SK-N-SH (cell line): ENCODE measurements at regions not wholly inside any gene's neighbourhood (a gene's known extent, or its start where the extent isn't known, plus 50 kb on each side); places are given as distances from the start of the nearest gene placed in this dataset.

Source experiments
- CTCF ChIA-PET: fragments of 300-600, 350-600 bp; formaldehyde crosslinking; extraction: SDS; loops from one replicate; lab custom pipeline; 2021; lab: Yijun Ruan, JAX
- POLR2A ChIA-PET: fragments of 350-600 bp; sonication (Branson Sonifier 250); formaldehyde crosslinking; extraction: SDS; loops from one replicate; lab custom pipeline; 2020; ENCODE audit warnings: antibody characterized with exemption, inconsistent platforms; lab: Yijun Ruan, JAX
- DNase-seq: peaks from one replicate; pipeline ENCODE4 v3.0.0; 2012
- H2AFZ ChIP-seq: fragments of 200-600 bp; sonication (generic); 2 replicates; pipeline ENCODE4 v1.8.1; 2016; ENCODE audit warnings: antibody characterized with exemption, mild to moderate bottlenecking, low read depth
- H3F3A ChIP-seq: fragments of 200-600 bp; sonication (generic); replicated peaks from 2 replicates; pipeline ENCODE3; 2016; ENCODE audit warnings: antibody characterized with exemption, mild to moderate bottlenecking; ENCODE audit not compliant: insufficient read depth
- H3K27ac ChIP-seq, 2 experiments: fragments of 200-500 bp in 1 of 2; fragments of 200-600 bp in 1 of 2; sonication (Bioruptor generic) in 1 of 2; sonication (generic), shearing (Covaris generic) in 1 of 2; 2 replicates each; pipeline versions ENCODE4 v1.5.1 to v1.6.1; 2014 to 2016; ENCODE audit warnings: low read depth in 2 of 2, inconsistent platforms in 1 of 2, low read length in 1 of 2, mild to moderate bottlenecking in 1 of 2, mixed read lengths in 1 of 2
- H3K27me3 ChIP-seq: fragments of 200-600 bp; sonication (generic), shearing (Covaris generic); 2 replicates; pipeline ENCODE4 v1.6.1; 2016; ENCODE audit warnings: mixed run types; ENCODE audit not compliant: insufficient read depth
- H3K36me3 ChIP-seq, 2 experiments: fragments of 200-500 bp in 1 of 2; fragments of 200-600 bp in 1 of 2; sonication (Bioruptor generic) in 1 of 2; sonication (generic) in 1 of 2; replicated peaks in 1 of 2; 2 replicates each; pipeline versions ENCODE3 to v1.5.1; 2014 to 2016; ENCODE audit warnings: low read length in 1 of 2, mild to moderate bottlenecking in 1 of 2; ENCODE audit not compliant: insufficient read depth in 2 of 2, control insufficient read depth in 1 of 2
- H3K4me1 ChIP-seq, 2 experiments: fragments of 200-500 bp in 1 of 2; fragments of 200-600 bp in 1 of 2; sonication (Bioruptor generic) in 1 of 2; sonication (generic), shearing (Covaris generic) in 1 of 2; 2 replicates each; pipeline versions ENCODE4 v1.5.1 to v1.6.1; 2014 to 2016; ENCODE audit warnings: low read depth in 1 of 2, low read length in 1 of 2, mixed run types in 1 of 2; ENCODE audit not compliant: insufficient read depth in 2 of 2, control insufficient read depth in 1 of 2
- H3K4me2 ChIP-seq: fragments of 200-600 bp; sonication (generic), shearing (Covaris generic); 2 replicates; pipeline ENCODE4 v1.6.1; 2017; ENCODE audit warnings: mixed run types
- H3K4me3 ChIP-seq, 2 experiments: fragments of 200-500 bp in 1 of 2; fragments of 200-600 bp in 1 of 2; sonication (Bioruptor generic) in 1 of 2; sonication (generic), shearing (Covaris generic) in 1 of 2; 2 replicates each; pipeline versions ENCODE4 v1.5.1 to v1.8.1; 2014 to 2016; ENCODE audit warnings: low read depth in 2 of 2, inconsistent platforms in 1 of 2, low read length in 1 of 2, mild to moderate bottlenecking in 1 of 2, mixed read lengths in 1 of 2, moderate library complexity in 1 of 2
- H3K79me2 ChIP-seq: fragments of 200-600 bp; sonication (generic); 2 replicates; pipeline ENCODE4 v1.8.1; 2017; ENCODE audit warnings: mild to moderate bottlenecking; ENCODE audit not compliant: insufficient read depth
- H3K9ac ChIP-seq: fragments of 200-600 bp; sonication (generic); 2 replicates; pipeline ENCODE4 v1.6.1; 2017; ENCODE audit warnings: mixed run types
- H3K9me2 ChIP-seq: fragments of 200-600 bp; sonication (generic); 2 replicates; pipeline ENCODE4 v1.6.1; 2017; ENCODE audit warnings: mixed run types
- H3K9me3 ChIP-seq: fragments of 200-600 bp; sonication (generic); 2 replicates; pipeline ENCODE4 v1.6.1; 2017; ENCODE audit warnings: mixed run types, mild to moderate bottlenecking, moderate library complexity
- H4K20me1 ChIP-seq: fragments of 200-600 bp; sonication (generic); 2 replicates; pipeline ENCODE4 v1.6.1; 2017; ENCODE audit warnings: mild to moderate bottlenecking, mixed run types; ENCODE audit not compliant: insufficient read depth
- CTCF ChIP-seq: fragments of 200-600 bp; sonication (generic); IDR thresholded peaks from 2 replicates; pipeline ENCODE4 v1.6.1; 2017; ENCODE audit warnings: antibody characterized with exemption, mild to moderate bottlenecking, moderate library complexity
- EP300 ChIP-seq, 2 experiments: IDR thresholded peaks; 2 replicates each; pipeline versions ENCODE4 v1.4.0 to v1.6.1; 2012; ENCODE audit warnings: borderline replicate concordance in 1 of 2, low read depth in 1 of 2, low read length in 1 of 2
- FOSL2 ChIP-seq: IDR thresholded peaks from 2 replicates; pipeline ENCODE4 v1.4.0; 2012; ENCODE audit warnings: low read depth, mild to moderate bottlenecking, moderate library complexity, borderline replicate concordance
- FOXJ3 ChIP-seq: sonication (generic); formaldehyde crosslinking; IDR thresholded peaks from 2 replicates; pipeline ENCODE4 v1.5.1; 2020; ENCODE audit warnings: mild to moderate bottlenecking, missing genetic modification reagents
- GATA2 ChIP-seq: sonication (generic); formaldehyde crosslinking; IDR thresholded peaks from 2 replicates; pipeline ENCODE4 v1.5.0; 2020; ENCODE audit warnings: mild to moderate bottlenecking, missing genetic modification reagents
- JUND ChIP-seq: IDR thresholded peaks from 2 replicates; pipeline ENCODE4 v1.4.0; 2012
- MXI1 ChIP-seq: IDR thresholded peaks from 2 replicates; pipeline ENCODE4 v1.6.1; 2012; ENCODE audit warnings: mild to moderate bottlenecking, low read depth, low read length, improper control_type of control experiment
- NFIC ChIP-seq: IDR thresholded peaks from 2 replicates; pipeline ENCODE4 v1.4.0; 2012; ENCODE audit warnings: borderline replicate concordance
- NRF1 ChIP-seq: IDR thresholded peaks from 2 replicates; pipeline ENCODE4 v1.6.1; 2012; ENCODE audit warnings: low read depth, mild to moderate bottlenecking, low read length
- RAD21 ChIP-seq: IDR thresholded peaks from 2 replicates; pipeline ENCODE4 v1.6.1; 2012; ENCODE audit warnings: mild to moderate bottlenecking, low read length
- RXRA ChIP-seq: IDR thresholded peaks from 2 replicates; pipeline ENCODE4 v1.4.0; 2012; ENCODE audit warnings: low read depth, mild to moderate bottlenecking, borderline replicate concordance
- ZBTB33 ChIP-seq: IDR thresholded peaks from 2 replicates; pipeline ENCODE4 v1.4.0; 2012; ENCODE audit warnings: low read depth, borderline replicate concordance
- whole genome bisulfite sequencing: methylation state at CpG from one replicate; pipeline ENCODE4 v1.1.6; 2017; ENCODE audit warnings: low lambda C conversion rate; 5-methylcytosine and 5-hydroxymethylcytosine counted together

GRCh38 chr4:107203733-107204132 lies 167.6 kb upstream of the DKK2 start:
- H3K9me2 ChIP-seq = no peaks in the 10 kb centered on the region
- peaks cover 0 to 3% of the 10 kb centered on the region in 2 experiments; a peak in 2 of 4 replicates for H3K4me1 ChIP-seq
- H3K27me3 ChIP-seq = no peaks in the 10 kb centered on the region
- no peaks in the 10 kb centered on the region for H3F3A ChIP-seq
- H3K9ac ChIP-seq = no peak overlapping the region
- no peak for DNase-seq
- TF ChIP-seq ZBTB33 = no peak
- TF ChIP-seq FOXJ3 (CRISPR knock-in tag) = no peak
- TF ChIP-seq NRF1 = no peak
- TF ChIP-seq RXRA = no peak
- H3K4me3 ChIP-seq = no peak overlapping the region
- no peaks in the 10 kb centered on the region for H3K36me3 ChIP-seq
- ChIA-PET POLR2A (no interaction called here), CTCF (interaction anchor here (1.4 to 1.5 kb wide), 2 partner anchors 21 to 169 kb away, joined by 4 to 6 read pairs; no protein-coding TSS in a partner anchor)
- H2AFZ ChIP-seq = no peak overlapping the region
- no peaks in the 10 kb centered on the region for H3K9me3 ChIP-seq
- no peak overlapping the region; a peak in 1 of 4 replicates for H3K27ac ChIP-seq
- H3K4me2 ChIP-seq = no peak overlapping the region
- WGBS = 98% methylated on average over 8 of the region's 8 CpGs
- no peaks in the 10 kb centered on the region for H3K79me2 ChIP-seq
- H4K20me1 ChIP-seq = no peaks in the 10 kb centered on the region

- Histone ChIP-seq H3K36me3 (no peaks in the 10 kb centered on the region), H3K9me2 (no peaks in the 10 kb centered on the region), H3K79me2 (no peaks in the 10 kb centered on the region), H3F3A (no peaks in the 10 kb centered on the region), H4K20me1 (no peaks in the 10 kb centered on the region), H2AFZ (no peak overlapping the region), H3K27me3 (no peaks in the 10 kb centered on the region), H3K4me3 (no peak overlapping the region), H3K4me2 (no peak overlapping the region), H3K9ac (no peak overlapping the region), H3K27ac (no peak overlapping the region), H3K9me3 (no peaks in the 10 kb centered on the region), H3K4me1 (peaks cover 0 to 3% of the 10 kb centered on the region in 2 experiments; a peak in 2 of 4 replicates)
- DNase-seq = no peak
- ChIA-PET POLR2A (no interaction called here), CTCF (interaction anchor here (1.5 kb wide), 1 partner anchor 168 kb away, joined by 6 read pairs; no protein-coding TSS in a partner anchor)
- 89% methylated on average over 7 of the region's 7 CpGs for WGBS
- TF ChIP-seq JUND (no peak), NRF1 (no peak), FOSL2 (no peak), GATA2 (CRISPR knock-in tag) (no peak)
Measured at GRCh38 chr4:107202744-107203143, 166.6 kb upstream of the DKK2 start.

GRCh38 chr4:107197121-107197520 lies 161.0 kb upstream of the DKK2 start:
- Histone ChIP-seq H3K9me3 (no peaks in the 10 kb centered on the region; the same call in 1 of the 2 replicates), H3F3A (no peaks in the 10 kb centered on the region), H3K79me2 (no peaks in the 10 kb centered on the region), H3K9me2 (no peaks in the 10 kb centered on the region), H2AFZ (no peak overlapping the region)
- no peak for TF ChIP-seq CTCF
- TF ChIP-seq MXI1 = no peak
- TF ChIP-seq RXRA = no peak
- TF ChIP-seq GATA2 (CRISPR knock-in tag) = no peak
- no peak for TF ChIP-seq RAD21
- no peak for TF ChIP-seq FOXJ3 (CRISPR knock-in tag)
- TF ChIP-seq EP300 (IDR thresholded peaks at IDR 0.05; ENCODE audit: borderline replicate concordance in 1 of 2, low read depth in 1 of 2, low read length in 1 of 2) = no peak
- TF ChIP-seq NFIC = no peak
- TF ChIP-seq, all 33 proteins: peak for 0
- Histone ChIP-seq H3K4me2 (no peak overlapping the region), H3K4me3 (no peak overlapping the region), H4K20me1 (no peaks in the 10 kb centered on the region), H3K36me3 (peaks cover 0 to 3% of the 10 kb centered on the region in 2 experiments), H3K27me3 (no peaks in the 10 kb centered on the region), H3K27ac (no peak overlapping the region), H3K9ac (no peak overlapping the region), H3K4me1 (peaks cover 0 to 9% of the 10 kb centered on the region in 2 experiments; a peak in 2 of 4 replicates)
- 84% methylated on average over 4 of the region's 4 CpGs for WGBS
- CTCF ChIA-PET = no interaction called here
- POLR2A ChIA-PET = no interaction called here
- no peak for DNase-seq
